Right atrium auricular region (tissue), 2 donors: ENCODE measurements at regions not wholly inside any gene's neighbourhood (a gene's known extent, or its start where the extent isn't known, plus 50 kb on each side); places are given as distances from the start of the nearest gene placed in this dataset.

Experiments
- DNase-seq: peaks from one replicate; pipeline ENCODE4 v3.0.0-alpha.2; 2019; ENCODE audit warnings: low spot score
- H3K27ac ChIP-seq, 2 donors: fragments of 200-600 bp; sonication (generic); 1 replicate in 1 of 2; 2 replicates in 1 of 2; pipeline ENCODE4 v1.5.1; 2016 to 2019
- H3K27me3 ChIP-seq, 2 donors: fragments of 200-600 bp; sonication (generic); one replicate each; pipeline versions ENCODE4 v1.5.1 to v1.6.0; 2017 to 2019
- H3K36me3 ChIP-seq: fragments of 200-600 bp; sonication (generic); one replicate; pipeline ENCODE4 v1.5.1; 2016
- H3K4me1 ChIP-seq, 2 donors: fragments of 200-600 bp; sonication (generic); one replicate each; pipeline versions ENCODE4 v1.5.1 to v1.6.0; 2017 to 2019
- H3K4me3 ChIP-seq, 2 donors: fragments of 200-600 bp; sonication (generic); 1 replicate in 1 of 2; 2 replicates in 1 of 2; pipeline ENCODE4 v1.5.1; 2017 to 2019; ENCODE audit warnings: mild to moderate bottlenecking in 1 of 2, moderate library complexity in 1 of 2
- H3K9me3 ChIP-seq, 2 donors: fragments of 200-600 bp; sonication (generic); one replicate each; pipeline ENCODE4 v1.5.1; 2019
- CTCF ChIP-seq, 2 donors: fragments of 200-600 bp; sonication (generic); IDR thresholded peaks; one replicate each; pipeline ENCODE4 v1.5.1; 2019; ENCODE audit warnings: antibody characterized with exemption in 2 of 2

- H3K9me3 ChIP-seq, result peaks cover 0 to 4% of the 10 kb centered on the region in 2 donors
- no peak for DNase-seq
- no peaks in the 10 kb centered on the region for H3K4me1 ChIP-seq
- no peak overlapping the region for H3K4me3 ChIP-seq
- no peak overlapping the region for H3K27ac ChIP-seq
- TF ChIP-seq CTCF (IDR thresholded peaks at IDR 0.05), result no peak
- no peaks in the 10 kb centered on the region for H3K27me3 ChIP-seq
- no peaks in the 10 kb centered on the region for H3K36me3 ChIP-seq
Measured at GRCh38 chr5:130896636-130897035, 268.4 kb downstream of the HINT1 start.

- no peak for DNase-seq
- H3K9me3 ChIP-seq, result peaks cover 0 to 4% of the 10 kb centered on the region in 2 donors
- H3K4me3 ChIP-seq, result no peak overlapping the region
- no peaks in the 10 kb centered on the region for H3K27me3 ChIP-seq
- H3K36me3 ChIP-seq, result no peaks in the 10 kb centered on the region
- no peak for TF ChIP-seq CTCF (IDR thresholded peaks at IDR 0.05)
- H3K4me1 ChIP-seq, result no peaks in the 10 kb centered on the region
- H3K27ac ChIP-seq, result no peak overlapping the region
Measured at GRCh38 chr5:130893006-130893405, 272.1 kb downstream of the HINT1 start.

GRCh38 chr5:130890610-130891009 lies 274.4 kb downstream of the HINT1 start:
- no peaks in the 10 kb centered on the region for H3K4me1 ChIP-seq
- TF ChIP-seq CTCF (IDR thresholded peaks at IDR 0.05), result no peak
- H3K27ac ChIP-seq, result no peak overlapping the region
- DNase-seq, result no peak
- no peaks in the 10 kb centered on the region for H3K36me3 ChIP-seq
- H3K9me3 ChIP-seq, result peaks cover 0 to 4% of the 10 kb centered on the region in 2 donors
- H3K4me3 ChIP-seq, result no peak overlapping the region
- H3K27me3 ChIP-seq, result no peaks in the 10 kb centered on the region

GRCh38 chr5:130885691-130886090 lies 279.4 kb downstream of the HINT1 start:
- no peaks in the 10 kb centered on the region for H3K27me3 ChIP-seq
- no peak for TF ChIP-seq CTCF (IDR thresholded peaks at IDR 0.05)

GRCh38 chr5:130885027-130885426 lies 280.0 kb downstream of the HINT1 start:
- DNase-seq, result no peak
- H3K36me3 ChIP-seq, result no peaks in the 10 kb centered on the region
- no peaks in the 10 kb centered on the region for H3K9me3 ChIP-seq
- H3K4me1 ChIP-seq, result no peaks in the 10 kb centered on the region
- no peaks in the 10 kb centered on the region for H3K27me3 ChIP-seq
- H3K4me3 ChIP-seq, result no peak overlapping the region
- H3K27ac ChIP-seq, result no peak overlapping the region
- no peak for TF ChIP-seq CTCF (IDR thresholded peaks at IDR 0.05)

More at GRCh38 chr5:130885691-130886090, 279.4 kb downstream of the HINT1 start:
- Histone ChIP-seq H3K27ac (no peak overlapping the region), H3K36me3 (no peaks in the 10 kb centered on the region), H3K4me1 (no peaks in the 10 kb centered on the region), H3K4me3 (no peak overlapping the region), H3K9me3 (no peaks in the 10 kb centered on the region)
- DNase-seq, result no peak

GRCh38 chr5:130884023-130884422 lies 281.0 kb downstream of the HINT1 start:
- Histone ChIP-seq H3K9me3 (no peaks in the 10 kb centered on the region), H3K4me3 (no peak overlapping the region), H3K4me1 (no peaks in the 10 kb centered on the region), H3K27me3 (no peaks in the 10 kb centered on the region), H3K36me3 (no peaks in the 10 kb centered on the region), H3K27ac (no peak overlapping the region)
- no peak for DNase-seq
- no peak for TF ChIP-seq CTCF (IDR thresholded peaks at IDR 0.05)
